H9 (cell line): ENCODE measurements at regions not wholly inside any gene's neighbourhood (a gene's known extent, or its start where the extent isn't known, plus 50 kb on each side); places are given as distances from the start of the nearest gene placed in this dataset.

Experiments
- DNase-seq: peaks from one replicate; pipeline ENCODE4 v3.0.0-alpha.2; 2017
- H2AFZ ChIP-seq: one replicate; pipeline ENCODE4 v1.6.1; 2013; ENCODE audit warnings: mild to moderate bottlenecking, low read length, control low read depth, moderate library complexity
- H2AK5ac ChIP-seq: 2 replicates; pipeline ENCODE4 v1.6.1; 2013; ENCODE audit warnings: low read length, control low read depth, mixed read lengths; ENCODE audit not compliant: insufficient read length
- H2BK120ac ChIP-seq: one replicate; pipeline ENCODE4 v1.6.1; 2013; ENCODE audit warnings: low read depth, mild to moderate bottlenecking, low read length, control low read depth, inconsistent platforms; ENCODE audit not compliant: poor library complexity, severe bottlenecking
- H2BK12ac ChIP-seq: 2 replicates; pipeline ENCODE4 v1.6.1; 2013; ENCODE audit warnings: low read length, control low read depth, mixed read lengths, low read depth; ENCODE audit not compliant: insufficient read length
- H2BK15ac ChIP-seq: 2 replicates; pipeline ENCODE4 v1.6.1; 2013; ENCODE audit warnings: low read depth, low read length, control low read depth
- H2BK20ac ChIP-seq: one replicate; pipeline ENCODE4 v1.6.1; 2013; ENCODE audit warnings: low read depth, mild to moderate bottlenecking, low read length, control low read depth, inconsistent platforms; ENCODE audit not compliant: poor library complexity, severe bottlenecking
- H2BK5ac ChIP-seq: 2 replicates; pipeline ENCODE4 v1.6.1; 2013; ENCODE audit warnings: low read length, control low read depth, mixed read lengths; ENCODE audit not compliant: insufficient read length
- H3K14ac ChIP-seq: 2 replicates; pipeline ENCODE4 v1.6.1; 2013; ENCODE audit warnings: low read length, control low read depth; ENCODE audit not compliant: insufficient read depth
- H3K18ac ChIP-seq: 2 replicates; pipeline ENCODE4 v1.6.1; 2013; ENCODE audit warnings: low read depth, mild to moderate bottlenecking, mixed read lengths, low read length, control low read depth; ENCODE audit not compliant: insufficient read length
- H3K23ac ChIP-seq: 2 replicates; pipeline ENCODE4 v1.6.1; 2013; ENCODE audit warnings: low read length, control low read depth, mixed read lengths, low read depth; ENCODE audit not compliant: insufficient read length
- H3K23me2 ChIP-seq: 2 replicates; pipeline ENCODE4 v1.6.1; 2013; ENCODE audit warnings: low read depth, mild to moderate bottlenecking, mixed read lengths, low read length, control low read depth; ENCODE audit not compliant: insufficient read length, poor library complexity, severe bottlenecking
- H3K27ac ChIP-seq: 2 replicates; pipeline ENCODE4 v1.5.1; 2013; ENCODE audit warnings: low read length, control low read depth, mixed read lengths, low read depth; ENCODE audit not compliant: insufficient read length
- H3K27me3 ChIP-seq: 2 replicates; pipeline ENCODE4 v1.6.1; 2013; ENCODE audit warnings: low read length, control low read depth, inconsistent platforms; ENCODE audit not compliant: insufficient read depth
- H3K4ac ChIP-seq: 2 replicates; pipeline ENCODE4 v1.6.1; 2013; ENCODE audit warnings: low read depth, mild to moderate bottlenecking, control low read depth, inconsistent platforms, low read length, moderate library complexity
- H3K4me1 ChIP-seq: 2 replicates; pipeline ENCODE4 v1.6.1; 2013; ENCODE audit warnings: low read length, control low read depth, inconsistent platforms; ENCODE audit not compliant: insufficient read depth
- H3K4me2 ChIP-seq: 2 replicates; pipeline ENCODE4 v1.6.1; 2013; ENCODE audit warnings: low read length, control low read depth, mixed read lengths; ENCODE audit not compliant: insufficient read length, insufficient read depth
- H3K56ac ChIP-seq: 2 replicates; pipeline ENCODE4 v1.6.1; 2013; ENCODE audit warnings: low read depth, mild to moderate bottlenecking, mixed read lengths, low read length, control low read depth; ENCODE audit not compliant: insufficient read length
- H3K79me1 ChIP-seq: 2 replicates; pipeline ENCODE4 v1.6.1; 2013; ENCODE audit warnings: low read depth, mild to moderate bottlenecking, moderate library complexity, low read length, control low read depth, inconsistent platforms; ENCODE audit not compliant: insufficient read depth, poor library complexity, severe bottlenecking
- H3K79me2 ChIP-seq: 2 replicates; pipeline ENCODE4 v1.6.1; 2013; ENCODE audit warnings: low read length, control low read depth, inconsistent platforms; ENCODE audit not compliant: insufficient read depth
- H3K9ac ChIP-seq: 2 replicates; pipeline ENCODE4 v1.6.1; 2013; ENCODE audit warnings: low read length, control low read depth, mixed read lengths; ENCODE audit not compliant: insufficient read length; ENCODE audit errors: extremely low read depth
- H3K9me3 ChIP-seq: one replicate; pipeline ENCODE4 v1.6.1; 2013; ENCODE audit warnings: low read depth, low read length, inconsistent platforms; ENCODE audit not compliant: control insufficient read depth
- H3T11ph ChIP-seq: one replicate; pipeline ENCODE4 v1.6.1; 2013; ENCODE audit warnings: mild to moderate bottlenecking, low read length, control low read depth, inconsistent platforms
- H4K20me1 ChIP-seq: one replicate; pipeline ENCODE4 v1.6.1; 2013; ENCODE audit not compliant: control insufficient read depth, insufficient read length, insufficient read depth
- H4K5ac ChIP-seq: 2 replicates; pipeline ENCODE4 v1.6.1; 2013; ENCODE audit warnings: low read depth, mild to moderate bottlenecking, mixed read lengths, low read length, control low read depth; ENCODE audit not compliant: insufficient read length
- H4K8ac ChIP-seq: replicated peaks from 2 replicates; pipeline ENCODE4 v1.6.1; 2013; ENCODE audit warnings: low read length, control low read depth, mixed read lengths, low read depth; ENCODE audit not compliant: insufficient read length
- H4K91ac ChIP-seq: 2 replicates; pipeline ENCODE4 v1.6.1; 2013; ENCODE audit warnings: low read depth, mild to moderate bottlenecking, moderate library complexity, mixed read lengths, low read length, control low read depth; ENCODE audit not compliant: insufficient read length
- H3K27ac Mint-ChIP-seq, 3 experiments: 2 replicates in 2 of 3; 3 replicates in 1 of 3; pipeline ENCODE4 v1.8.0; 2020 to 2021; ENCODE audit warnings: mixed read lengths in 3 of 3, mild to moderate bottlenecking in 1 of 3, moderate library complexity in 1 of 3
- H3K27me3 Mint-ChIP-seq: 2 replicates; pipeline ENCODE4 v1.8.0; 2021; ENCODE audit warnings: low read depth, mild to moderate bottlenecking, moderate library complexity, mixed read lengths
- H3K36me3 Mint-ChIP-seq, 3 experiments: 2 replicates in 2 of 3; 3 replicates in 1 of 3; pipeline ENCODE4 v1.8.0; 2020 to 2021; ENCODE audit warnings: low read depth in 3 of 3, mixed read lengths in 3 of 3; ENCODE audit not compliant: insufficient read depth in 1 of 3
- H3K4me1 Mint-ChIP-seq, 2 experiments: 2 replicates each; pipeline ENCODE4 v1.8.0; 2020; ENCODE audit warnings: mixed read lengths in 2 of 2
- H3K4me3 Mint-ChIP-seq, 2 experiments: 2 replicates in 1 of 2; 3 replicates in 1 of 2; pipeline ENCODE4 v1.8.0; 2020 to 2021; ENCODE audit warnings: mild to moderate bottlenecking in 2 of 2, mixed read lengths in 2 of 2, moderate library complexity in 1 of 2
- H3K9me3 Mint-ChIP-seq, 2 experiments: 2 replicates in 1 of 2; 3 replicates in 1 of 2; pipeline ENCODE4 v1.8.0; 2020; ENCODE audit warnings: mild to moderate bottlenecking in 2 of 2, mixed read lengths in 2 of 2, moderate library complexity in 1 of 2
- WGBS: extraction: QIAGEN DNeasy Blood & Tissue Kit; methylation state at CpG from one replicate; pipeline ENCODE4 v1.1.7; 2013; ENCODE audit warnings: missing lambda C conversion rate, low lambda C conversion rate, mixed read lengths; ENCODE audit not compliant: insufficient read length; ENCODE audit errors: extremely low coverage; 5-methylcytosine and 5-hydroxymethylcytosine counted together
- TF ChIP-seq, protein P1 (sequence below): fragments of 200-600 bp; sonication (generic); conservative IDR thresholded peaks from 3 replicates; pipeline ENCODE4 v1.8.0; 2021; ENCODE audit warnings: antibody characterized with exemption, mild to moderate bottlenecking

DNA sequence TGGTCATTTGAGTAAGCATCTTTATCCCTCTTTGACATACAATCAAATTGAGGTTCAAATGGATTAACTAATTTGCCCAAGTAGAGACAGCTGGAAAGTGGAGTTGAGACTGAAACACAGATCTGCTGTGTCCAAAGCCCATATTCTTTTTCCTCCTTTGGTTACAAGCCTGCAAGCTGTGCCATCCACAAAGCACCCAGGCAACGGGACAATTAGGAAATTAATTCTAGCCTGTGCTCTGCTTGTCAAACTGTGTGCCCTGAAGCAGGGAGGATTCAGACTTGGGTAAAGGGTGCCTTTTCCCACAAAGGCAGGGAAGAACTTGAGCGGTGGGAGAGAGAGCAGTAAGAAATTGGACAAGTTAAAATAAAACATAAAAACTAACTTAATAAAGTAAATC lies 127.9 kb downstream of the DTWD1 start:
- Histone ChIP-seq H4K91ac (no peak overlapping the region), H2BK120ac (no peak overlapping the region), H3K9me3 (no peaks in the 10 kb centered on the region), H2BK20ac (no peak overlapping the region), H2BK5ac (no peak overlapping the region), H3K9ac (no peak overlapping the region), H2BK12ac (no peak overlapping the region), H3K4me1 (no peaks in the 10 kb centered on the region), H3K4me2 (no peak overlapping the region), H3K27me3 (no peaks in the 10 kb centered on the region), H3T11ph (no peak overlapping the region), H2AK5ac (no peak overlapping the region), H3K27ac (no peak overlapping the region), H2AFZ (no peak overlapping the region), H3K79me2 (no peaks in the 10 kb centered on the region), H3K18ac (no peak overlapping the region), H3K23me2 (no peaks in the 10 kb centered on the region), H3K14ac (no peak overlapping the region), H3K79me1 (no peaks in the 10 kb centered on the region), H4K20me1 (no peaks in the 10 kb centered on the region), H2BK15ac (no peak overlapping the region), H3K56ac (no peak overlapping the region), H4K5ac (no peak overlapping the region), H4K8ac (no peak overlapping the region), H3K23ac (no peak overlapping the region), H3K4ac (no peak overlapping the region)
- Mint-ChIP-seq H3K27ac (no peak overlapping the region), H3K36me3 (no peaks in the 10 kb centered on the region), H3K4me1 (peaks cover 0 to 5% of the 10 kb centered on the region in 2 experiments; a peak in 1 of 4 replicates), H3K27me3 (no peaks in the 10 kb centered on the region), H3K9me3 (no peaks in the 10 kb centered on the region; a peak in 1 of 5 replicates), H3K4me3 (no peak overlapping the region)
- no peak for DNase-seq
- TF ChIP-seq, protein P1, sequence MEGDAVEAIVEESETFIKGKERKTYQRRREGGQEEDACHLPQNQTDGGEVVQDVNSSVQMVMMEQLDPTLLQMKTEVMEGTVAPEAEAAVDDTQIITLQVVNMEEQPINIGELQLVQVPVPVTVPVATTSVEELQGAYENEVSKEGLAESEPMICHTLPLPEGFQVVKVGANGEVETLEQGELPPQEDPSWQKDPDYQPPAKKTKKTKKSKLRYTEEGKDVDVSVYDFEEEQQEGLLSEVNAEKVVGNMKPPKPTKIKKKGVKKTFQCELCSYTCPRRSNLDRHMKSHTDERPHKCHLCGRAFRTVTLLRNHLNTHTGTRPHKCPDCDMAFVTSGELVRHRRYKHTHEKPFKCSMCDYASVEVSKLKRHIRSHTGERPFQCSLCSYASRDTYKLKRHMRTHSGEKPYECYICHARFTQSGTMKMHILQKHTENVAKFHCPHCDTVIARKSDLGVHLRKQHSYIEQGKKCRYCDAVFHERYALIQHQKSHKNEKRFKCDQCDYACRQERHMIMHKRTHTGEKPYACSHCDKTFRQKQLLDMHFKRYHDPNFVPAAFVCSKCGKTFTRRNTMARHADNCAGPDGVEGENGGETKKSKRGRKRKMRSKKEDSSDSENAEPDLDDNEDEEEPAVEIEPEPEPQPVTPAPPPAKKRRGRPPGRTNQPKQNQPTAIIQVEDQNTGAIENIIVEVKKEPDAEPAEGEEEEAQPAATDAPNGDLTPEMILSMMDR = no peak
- no CpG with 5 or more reads among the region's 2 CpGs for WGBS
